NCI-H748 (cell line): ENCODE measurements at regions not wholly inside any gene's neighbourhood (a gene's known extent, or its start where the extent isn't known, plus 50 kb on each side); places are given as distances from the start of the nearest gene placed in this dataset.

Experiments used
- DNase-seq: peaks from one replicate; lab custom pipeline; 2025; ENCODE audit not compliant: unreplicated experiment; lab: John Stamatoyannopoulos, UW

DNA sequence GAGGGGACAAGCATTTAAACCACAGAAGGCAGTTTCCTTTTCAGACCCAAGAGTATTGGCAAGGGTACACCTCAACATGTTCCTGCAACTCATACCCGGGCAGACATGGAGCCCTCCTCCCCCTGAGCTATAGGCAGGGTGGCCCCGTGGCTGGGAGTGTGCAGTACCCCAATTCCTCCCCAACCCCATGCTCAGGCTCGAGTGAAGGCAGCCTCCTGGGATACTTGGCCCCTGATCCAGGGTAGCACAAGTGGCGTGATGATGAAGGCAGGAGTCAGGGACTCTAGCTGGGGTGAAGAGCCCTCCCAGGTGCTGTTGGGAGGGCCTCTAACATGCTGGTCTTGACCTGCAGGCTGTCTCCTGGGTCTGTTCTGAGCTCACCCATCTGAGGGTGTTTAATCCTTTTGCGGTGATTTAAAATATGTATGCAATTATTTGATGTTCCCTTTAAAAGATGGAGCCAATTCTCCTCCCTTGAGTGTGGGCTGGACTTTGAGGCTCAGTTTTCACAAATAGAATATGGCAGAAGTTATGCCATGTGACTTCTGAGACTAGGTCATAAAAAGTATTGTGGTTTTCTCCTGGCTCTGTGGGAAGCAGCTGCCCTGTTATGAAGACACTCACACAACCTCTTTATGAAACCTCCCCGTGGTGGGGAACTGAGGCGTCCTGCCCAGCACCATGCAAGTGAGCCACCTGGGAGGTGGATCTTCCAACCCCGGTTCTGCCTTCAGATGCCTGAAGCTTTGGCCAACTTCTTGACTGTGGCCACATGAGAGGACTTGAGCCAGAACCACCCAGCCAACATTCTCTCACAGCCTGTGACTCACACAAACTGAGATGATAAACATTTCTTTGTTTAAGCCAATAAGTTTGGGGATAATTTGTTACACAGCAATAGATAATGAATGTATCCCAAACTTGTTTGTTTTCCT, 54.7 kb upstream of the NECTIN1 start:
- DNase-seq: no peak

- no peak for DNase-seq
Measured at GRCh38 chr11:119782739-119783072, 53.7 kb upstream of the NECTIN1 start.

DNA sequence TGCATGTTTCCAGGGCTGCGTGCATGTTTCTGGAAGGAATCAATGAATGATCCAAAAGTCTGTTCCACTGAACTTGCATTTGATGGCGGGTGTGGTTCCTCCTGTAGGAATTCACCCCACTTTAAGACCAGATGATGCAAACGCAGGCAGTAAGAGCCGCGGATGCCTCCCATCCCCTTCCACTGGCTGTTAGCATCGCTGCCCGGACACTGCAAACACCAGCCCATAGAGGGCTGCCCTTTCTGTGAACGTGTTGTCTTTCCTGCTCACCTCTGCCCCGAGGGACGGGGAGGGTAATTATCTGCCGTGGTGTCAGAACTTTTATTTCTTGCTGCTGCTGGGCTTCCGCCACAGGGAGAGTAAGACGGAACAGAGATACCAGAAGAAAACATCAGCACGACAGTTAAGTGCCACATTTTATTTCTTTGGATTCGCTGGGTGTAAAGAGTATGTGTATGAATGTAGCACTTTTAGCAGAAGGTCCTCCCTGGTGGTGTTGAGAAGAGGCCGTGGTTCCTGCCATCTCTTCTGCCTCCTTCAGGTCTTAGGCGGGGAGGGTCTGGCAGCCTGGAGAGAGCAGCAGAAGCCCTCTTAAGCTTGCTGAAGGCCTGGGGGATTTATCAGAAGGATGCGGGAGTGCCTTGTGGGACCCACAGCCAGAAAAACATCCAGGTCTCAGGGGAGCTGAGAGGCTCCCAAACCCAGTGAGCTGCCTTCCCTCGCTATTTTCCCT, 53.2 kb upstream of the NECTIN1 start:
- DNase-seq: no peak

GRCh38 chr11:119780222-119780953, 51.4 kb upstream of the NECTIN1 start:
- no peak for DNase-seq

DNA sequence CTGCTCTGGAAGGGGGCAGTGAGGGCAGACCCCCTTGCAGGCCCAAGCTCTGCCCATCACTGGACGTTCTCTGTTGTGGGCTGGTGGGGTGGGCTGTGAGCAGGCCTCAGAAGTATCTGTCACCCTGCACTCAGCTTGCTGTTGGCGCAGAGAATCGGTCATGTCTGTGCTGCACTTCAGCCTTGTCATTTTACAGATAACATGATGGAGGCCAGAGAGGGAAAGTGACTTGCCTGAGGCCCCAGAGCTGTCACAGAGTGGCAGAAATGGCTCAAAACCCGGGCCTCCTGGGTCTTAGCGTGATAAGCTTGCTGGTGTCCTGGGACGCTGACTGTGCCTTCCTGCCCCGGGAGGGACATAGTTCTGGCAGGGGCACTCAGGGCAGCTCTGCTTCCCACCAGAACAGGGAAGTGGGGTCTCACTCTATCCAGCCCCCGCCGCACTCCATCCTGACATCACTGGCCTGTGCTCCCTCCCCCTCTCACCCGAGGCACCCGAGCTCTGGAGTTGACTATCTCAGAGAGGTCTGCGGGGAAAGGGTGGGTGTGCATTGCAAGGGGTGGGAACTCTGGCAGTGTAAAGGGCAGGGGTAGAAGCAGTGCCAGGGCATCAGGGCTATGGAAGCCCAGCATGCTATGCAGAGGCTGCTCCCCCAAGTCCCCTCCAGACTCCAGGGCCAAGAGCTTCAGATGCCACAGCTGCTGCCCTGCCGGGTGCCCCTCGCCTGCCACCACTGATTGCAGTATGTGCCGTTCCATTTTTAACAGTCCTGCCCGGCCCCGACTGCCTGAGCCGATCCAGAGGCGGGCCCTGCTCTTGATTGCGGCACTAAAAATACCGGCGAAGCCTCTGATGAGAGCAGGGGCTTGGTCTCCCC, 50.4 kb upstream of the NECTIN1 start:
- no peak for DNase-seq
